SHP77 (cell line): ENCODE measurements at regions not wholly inside any gene's neighbourhood (a gene's known extent, or its start where the extent isn't known, plus 50 kb on each side); places are given as distances from the start of the nearest gene placed in this dataset.
"Not testable (repeated sequence)": the region's sequence is repeated elsewhere in the genome, so short reads cannot be mapped to it uniquely, and the experiment has no call there.

Experiments used
- DNase-seq, 2 experiments: peaks; one replicate each; lab custom pipeline; 2025; lab: John Stamatoyannopoulos, UW

GRCh38 chr15:26126070-26126469, 262.9 kb upstream of the ATP10A start:
- peak; percentile 3 to 6 for DNase-seq

GRCh38 chr15:26125664-26126063, 262.5 kb upstream of the ATP10A start:
- DNase-seq, result no peak

GRCh38 chr15:26119322-26119721, 256.2 kb upstream of the ATP10A start:
- DNase-seq, result no peak

GRCh38 chr15:26115229-26115943, 252.3 kb upstream of the ATP10A start:
- no peak for DNase-seq

GRCh38 chr15:26114128-26114527, 251.0 kb upstream of the ATP10A start:
- DNase-seq, result not testable (repeated sequence)

GRCh38 chr15:26113296-26113695, 250.2 kb upstream of the ATP10A start:
- no peak for DNase-seq

- DNase-seq, result no peak
Measured at GRCh38 chr15:26109203-26109602, 246.1 kb upstream of the ATP10A start.

GRCh38 chr15:26106556-26106955, 243.4 kb upstream of the ATP10A start:
- DNase-seq, result no peak

GRCh38 chr15:26103002-26103404, 239.9 kb upstream of the ATP10A start:
- no peak for DNase-seq

- DNase-seq, result no peak
Measured at GRCh38 chr15:26102365-26102764, 239.2 kb upstream of the ATP10A start.

- no peak for DNase-seq
Measured at GRCh38 chr15:26101443-26101842, 238.3 kb upstream of the ATP10A start.

GRCh38 chr15:26098801-26099200, 235.7 kb upstream of the ATP10A start:
- DNase-seq, result no peak

- DNase-seq, result no peak
Measured at GRCh38 chr15:26097216-26097615, 234.1 kb upstream of the ATP10A start.

- no peak for DNase-seq
Measured at GRCh38 chr15:26096581-26096980, 233.5 kb upstream of the ATP10A start.

- no peak for DNase-seq
Measured at GRCh38 chr15:26095710-26096330, 232.7 kb upstream of the ATP10A start.

GRCh38 chr15:26091184-26091583, 228.1 kb upstream of the ATP10A start:
- no peak for DNase-seq

- DNase-seq, result no peak
Measured at GRCh38 chr15:26087881-26088280, 224.8 kb upstream of the ATP10A start.

- no peak for DNase-seq
Measured at GRCh38 chr15:26087395-26087794, 224.3 kb upstream of the ATP10A start.

GRCh38 chr15:26084771-26085170, 221.6 kb upstream of the ATP10A start:
- no peak for DNase-seq

GRCh38 chr15:26083896-26084295, 220.8 kb upstream of the ATP10A start:
- DNase-seq, result no peak

- no peak for DNase-seq
Measured at GRCh38 chr15:26083457-26083856, 220.3 kb upstream of the ATP10A start.

GRCh38 chr15:26082221-26083109, 219.3 kb upstream of the ATP10A start:
- DNase-seq, result peak; percentile 90 to 97

- DNase-seq, result no peak
Measured at GRCh38 chr15:26081758-26082220, 218.7 kb upstream of the ATP10A start.
